HUES48 (cell line): ENCODE measurements at regions not wholly inside any gene's neighbourhood (a gene's known extent, or its start where the extent isn't known, plus 50 kb on each side); places are given as distances from the start of the nearest gene placed in this dataset.

Source experiments
- H3K27ac ChIP-seq: one replicate; pipeline ENCODE4 v1.7.0; 2013; ENCODE audit warnings: low read depth, low read length, inconsistent platforms
- H3K27me3 ChIP-seq: 2 replicates; pipeline ENCODE4 v1.6.1; 2013; ENCODE audit warnings: mild to moderate bottlenecking, low read length; ENCODE audit not compliant: control insufficient read depth, insufficient read depth
- H3K36me3 ChIP-seq: 2 replicates; pipeline ENCODE4 v1.6.1; 2013; ENCODE audit warnings: low read length; ENCODE audit not compliant: control insufficient read depth, insufficient read depth
- H3K4me1 ChIP-seq: 2 replicates; pipeline ENCODE4 v1.6.1; 2013; ENCODE audit warnings: mild to moderate bottlenecking, low read length; ENCODE audit not compliant: control insufficient read depth, insufficient read depth
- H3K4me3 ChIP-seq: 2 replicates; pipeline ENCODE4 v1.5.1; 2013; ENCODE audit warnings: mild to moderate bottlenecking, low read depth, low read length
- H3K9ac ChIP-seq: 2 replicates; pipeline ENCODE4 v1.6.1; 2013; ENCODE audit warnings: mild to moderate bottlenecking, low read depth, low read length, moderate library complexity
- H3K9me3 ChIP-seq: 2 replicates; pipeline ENCODE4 v1.6.1; 2013; ENCODE audit warnings: low read length; ENCODE audit not compliant: control insufficient read depth, insufficient read depth

GRCh38 chr2:160652236-160652635 lies 158.6 kb upstream of the RBMS1 start:
- no peaks in the 10 kb centered on the region for H3K36me3 ChIP-seq
- no peak overlapping the region for H3K9ac ChIP-seq
- H3K9me3 ChIP-seq = no peaks in the 10 kb centered on the region
- H3K4me1 ChIP-seq = peaks cover 6% of the 10 kb centered on the region
- H3K4me3 ChIP-seq = no peak overlapping the region
- H3K27me3 ChIP-seq = no peaks in the 10 kb centered on the region
- no peak overlapping the region for H3K27ac ChIP-seq

GRCh38 chr2:160657196-160657595 lies 163.6 kb upstream of the RBMS1 start:
- Histone ChIP-seq H3K9me3 (no peaks in the 10 kb centered on the region), H3K27ac (no peak overlapping the region), H3K36me3 (no peaks in the 10 kb centered on the region), H3K27me3 (no peaks in the 10 kb centered on the region), H3K9ac (no peak overlapping the region), H3K4me1 (peaks cover 9% of the 10 kb centered on the region; the same call in 1 of the 2 replicates), H3K4me3 (no peak overlapping the region)

GRCh38 chr2:160658851-160659250 lies 165.2 kb upstream of the RBMS1 start:
- Histone ChIP-seq H3K9me3 (no peaks in the 10 kb centered on the region), H3K27me3 (no peaks in the 10 kb centered on the region), H3K9ac (no peak overlapping the region), H3K4me1 (peaks cover 9% of the 10 kb centered on the region; the same call in 1 of the 2 replicates), H3K36me3 (no peaks in the 10 kb centered on the region), H3K4me3 (no peak overlapping the region), H3K27ac (no peak overlapping the region)

DNA sequence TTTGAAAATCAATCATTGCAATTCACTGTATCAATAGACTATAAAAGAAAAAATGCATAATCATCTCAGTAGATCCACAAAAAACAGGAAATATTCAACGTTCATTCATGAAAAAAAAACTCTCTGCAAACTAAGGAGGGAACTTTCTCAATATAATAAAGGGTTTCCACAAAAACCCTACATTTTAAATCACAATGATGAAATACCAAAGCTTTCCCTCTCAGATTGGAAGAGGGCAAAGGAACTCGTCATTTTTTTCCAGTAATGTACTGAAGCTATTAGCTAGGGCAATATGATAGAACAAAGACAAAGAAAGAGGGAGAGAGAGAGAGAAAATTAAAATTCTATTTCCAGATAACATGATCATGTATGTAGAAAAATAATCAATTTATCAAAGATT lies 167.1 kb upstream of the RBMS1 start:
- Histone ChIP-seq H3K27ac (no peak overlapping the region), H3K9me3 (no peaks in the 10 kb centered on the region), H3K36me3 (no peaks in the 10 kb centered on the region), H3K4me1 (peaks cover 9% of the 10 kb centered on the region; the same call in 1 of the 2 replicates), H3K4me3 (no peak overlapping the region), H3K27me3 (no peaks in the 10 kb centered on the region), H3K9ac (no peak overlapping the region)

GRCh38 chr2:160664603-160665140 lies 171.1 kb upstream of the RBMS1 start:
- Histone ChIP-seq H3K4me3 (no peak overlapping the region), H3K36me3 (no peaks in the 10 kb centered on the region), H3K9me3 (no peaks in the 10 kb centered on the region), H3K9ac (no peak overlapping the region), H3K27ac (no peak overlapping the region), H3K4me1 (peaks cover 9% of the 10 kb centered on the region), H3K27me3 (no peaks in the 10 kb centered on the region)

DNA sequence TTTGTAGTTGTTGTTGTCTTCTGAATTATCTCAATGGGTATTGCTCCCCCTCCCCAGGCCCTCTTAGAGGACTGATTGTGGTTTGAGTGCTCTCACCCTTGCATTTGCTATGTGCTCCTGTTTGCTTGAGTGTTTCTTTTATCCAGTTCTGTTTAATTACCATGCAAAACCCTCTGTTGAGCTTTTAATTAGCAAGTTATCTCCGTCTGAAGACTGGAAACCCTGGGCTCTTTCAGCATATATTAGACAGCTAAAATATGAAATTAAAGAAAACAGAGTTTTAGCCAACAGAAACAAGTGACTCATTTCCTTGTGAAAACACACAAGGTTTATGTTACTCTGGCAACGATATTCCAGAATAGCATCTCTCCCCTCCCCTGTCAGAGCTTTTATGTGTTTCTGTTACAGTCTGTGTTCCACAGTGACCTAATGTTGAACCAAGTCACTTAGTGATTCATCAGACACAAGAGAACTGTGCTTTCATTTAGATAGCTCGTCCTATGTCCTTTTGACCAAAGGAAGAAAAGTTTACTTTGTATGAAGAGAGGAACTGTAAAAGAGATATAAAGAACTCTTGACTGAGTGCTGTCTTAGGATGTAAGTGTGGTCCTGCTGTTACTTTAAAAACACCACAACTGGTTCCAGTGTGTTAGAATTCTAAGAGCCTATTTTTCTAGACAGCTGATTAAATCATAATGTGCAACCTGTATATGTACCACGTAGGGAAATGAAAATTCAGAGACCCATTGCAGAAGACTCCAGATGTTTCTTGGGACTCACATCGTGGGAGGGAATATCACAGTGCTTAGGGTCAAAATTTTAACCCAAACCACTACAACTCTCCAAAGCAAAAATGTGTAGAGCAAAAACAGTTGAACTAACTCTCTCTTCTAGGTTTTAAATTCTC lies 172.8 kb upstream of the RBMS1 start:
- Histone ChIP-seq H3K36me3 (no peaks in the 10 kb centered on the region), H3K27me3 (no peaks in the 10 kb centered on the region), H3K27ac (no peak overlapping the region), H3K4me1 (peaks cover 9% of the 10 kb centered on the region), H3K9ac (no peak overlapping the region), H3K9me3 (no peaks in the 10 kb centered on the region), H3K4me3 (no peak overlapping the region)

DNA sequence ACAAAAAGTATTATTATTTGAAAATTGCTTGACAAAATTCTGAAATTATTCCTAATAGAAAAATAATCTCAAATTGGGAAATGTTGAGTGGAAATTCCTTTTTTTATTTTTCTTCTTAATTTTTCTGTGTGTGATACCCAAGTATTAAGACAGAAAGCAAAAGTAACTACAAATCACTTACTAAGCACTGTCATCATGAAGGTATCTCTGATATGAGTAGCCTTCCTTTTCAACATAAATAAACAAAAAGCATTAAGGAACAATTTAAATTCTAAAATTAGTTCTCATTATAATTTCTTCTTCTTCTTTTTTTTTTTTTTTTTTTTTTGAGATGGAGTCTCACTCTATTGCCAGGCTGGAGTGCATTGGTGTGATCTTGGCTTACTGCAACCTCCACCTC lies 174.2 kb upstream of the RBMS1 start:
- H3K9me3 ChIP-seq = no peaks in the 10 kb centered on the region
- H3K27me3 ChIP-seq = no peaks in the 10 kb centered on the region
- H3K36me3 ChIP-seq = no peaks in the 10 kb centered on the region
- H3K27ac ChIP-seq = no peak overlapping the region
- peaks cover 9% of the 10 kb centered on the region for H3K4me1 ChIP-seq
- no peak overlapping the region for H3K4me3 ChIP-seq
- no peak overlapping the region for H3K9ac ChIP-seq

GRCh38 chr2:160670618-160671017 lies 177.0 kb upstream of the RBMS1 start:
- Histone ChIP-seq H3K9ac (no peak overlapping the region), H3K36me3 (no peaks in the 10 kb centered on the region), H3K4me3 (no peak overlapping the region), H3K27ac (no peak overlapping the region), H3K9me3 (no peaks in the 10 kb centered on the region), H3K27me3 (no peaks in the 10 kb centered on the region), H3K4me1 (peaks cover 9% of the 10 kb centered on the region)

GRCh38 chr2:160672211-160672610 lies 178.6 kb upstream of the RBMS1 start:
- H3K4me3 ChIP-seq = no peak overlapping the region
- H3K27me3 ChIP-seq = no peaks in the 10 kb centered on the region
- H3K9ac ChIP-seq = no peak overlapping the region
- no peak overlapping the region for H3K27ac ChIP-seq
- H3K4me1 ChIP-seq = no peaks in the 10 kb centered on the region
- no peaks in the 10 kb centered on the region for H3K36me3 ChIP-seq
- no peaks in the 10 kb centered on the region for H3K9me3 ChIP-seq

DNA sequence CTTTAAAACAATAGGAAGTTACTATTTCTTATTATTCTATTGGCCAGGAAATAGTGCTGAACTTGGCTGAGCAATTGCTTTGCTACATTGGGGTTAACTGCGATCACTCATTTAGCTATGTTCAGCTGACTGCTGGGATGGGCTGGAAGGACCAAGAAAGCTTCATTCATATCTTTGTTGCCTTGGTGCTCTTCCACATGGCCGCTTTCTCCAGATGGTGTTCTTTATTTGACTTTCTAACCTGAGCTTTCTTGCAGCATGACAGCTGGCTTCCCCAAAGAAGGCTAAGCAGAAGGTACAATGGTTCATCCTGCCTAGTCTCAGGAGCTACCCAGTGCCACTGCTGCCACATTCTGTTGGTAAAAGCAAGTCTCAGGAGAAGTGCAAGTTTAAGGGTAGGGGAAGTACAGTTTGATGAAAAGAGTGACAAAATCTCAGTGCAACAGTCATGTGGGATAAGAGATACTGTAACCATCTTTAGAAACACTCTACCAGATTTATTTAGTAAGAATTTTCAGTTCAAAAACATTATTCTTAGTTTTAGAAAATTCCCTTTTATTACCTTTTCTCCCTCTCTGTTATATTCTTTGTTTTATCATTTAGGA lies 180.6 kb upstream of the RBMS1 start:
- no peak overlapping the region for H3K27ac ChIP-seq
- no peak overlapping the region for H3K4me3 ChIP-seq
- H3K4me1 ChIP-seq = no peaks in the 10 kb centered on the region
- no peaks in the 10 kb centered on the region for H3K27me3 ChIP-seq
- no peak overlapping the region for H3K9ac ChIP-seq
- no peaks in the 10 kb centered on the region for H3K9me3 ChIP-seq
- no peaks in the 10 kb centered on the region for H3K36me3 ChIP-seq

DNA sequence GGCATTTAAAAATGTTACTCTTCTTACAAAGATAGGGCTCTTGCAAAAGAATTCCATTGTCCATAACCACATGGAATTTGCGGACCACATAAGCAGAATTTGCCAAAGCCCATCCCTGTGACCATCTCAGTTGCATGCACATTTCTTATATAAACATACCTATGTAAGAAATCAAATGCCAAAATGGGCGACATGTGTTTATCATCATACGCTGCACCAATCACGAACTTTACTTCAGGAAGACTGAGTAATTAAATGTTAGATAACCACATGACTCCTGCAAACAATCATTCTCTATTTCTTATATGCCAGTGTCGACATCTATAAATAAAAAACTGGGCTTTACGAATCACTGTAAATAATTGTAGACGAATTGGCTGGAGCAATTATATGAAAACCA lies 186.1 kb upstream of the RBMS1 start:
- H3K36me3 ChIP-seq = no peaks in the 10 kb centered on the region
- H3K27me3 ChIP-seq = no peaks in the 10 kb centered on the region
- no peak overlapping the region for H3K4me3 ChIP-seq
- H3K9me3 ChIP-seq = no peaks in the 10 kb centered on the region
- H3K27ac ChIP-seq = no peak overlapping the region
- no peaks in the 10 kb centered on the region for H3K4me1 ChIP-seq
- no peak overlapping the region for H3K9ac ChIP-seq
